Hepatic stellate cell (primary cell): ENCODE measurements at regions not wholly inside any gene's neighbourhood (a gene's known extent, or its start where the extent isn't known, plus 50 kb on each side); places are given as distances from the start of the nearest gene placed in this dataset.
"Not testable (repeated sequence)": the region's sequence is repeated elsewhere in the genome, so short reads cannot be mapped to it uniquely, and the experiment has no call there.

ENCODE experiments used
- DNase-seq: peaks from one replicate; pipeline ENCODE4 v3.0.0; 2011; ENCODE audit warnings: low spot score

DNA sequence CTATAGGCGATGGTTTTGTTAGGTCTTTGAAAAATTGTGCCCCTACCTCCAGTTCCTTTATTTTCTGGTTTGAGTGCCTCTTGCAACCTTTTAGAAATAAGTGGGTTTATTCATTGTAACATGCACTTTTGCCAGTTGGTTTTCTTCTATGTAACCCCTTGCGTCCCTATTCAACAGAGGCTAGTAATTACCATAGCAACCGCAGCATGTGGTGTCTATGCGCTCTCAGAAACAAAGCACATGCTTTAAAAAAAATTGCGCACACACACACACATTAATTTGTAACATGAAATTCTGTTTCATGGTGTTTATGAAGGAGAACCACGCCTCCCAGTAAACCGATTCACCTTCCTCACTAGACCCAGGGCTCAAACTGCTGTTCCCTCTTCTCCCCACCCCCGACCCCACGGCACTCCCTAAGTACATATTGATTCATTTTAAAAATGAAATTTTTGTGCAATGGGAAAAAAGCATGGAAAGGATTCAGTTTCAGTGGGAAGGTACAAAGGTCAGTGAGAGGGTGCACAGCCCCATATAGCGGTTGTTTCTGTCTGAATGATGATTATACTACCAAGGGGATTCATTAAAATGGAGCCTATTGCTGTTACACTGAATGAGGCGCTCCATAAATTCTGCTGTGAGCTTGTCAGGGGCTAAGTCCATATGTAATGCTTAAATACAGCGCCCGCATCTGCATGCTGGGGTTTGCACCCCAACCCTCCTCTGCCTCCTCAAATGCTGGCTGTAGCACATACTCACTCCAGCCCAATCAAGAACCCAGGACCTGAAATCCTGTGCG is 206.9 kb downstream of the ICOS start:
- no peak for DNase-seq

- no peak for DNase-seq
Observed at GRCh38 chr2:204144492-204144891, 207.9 kb downstream of the ICOS start.

DNA sequence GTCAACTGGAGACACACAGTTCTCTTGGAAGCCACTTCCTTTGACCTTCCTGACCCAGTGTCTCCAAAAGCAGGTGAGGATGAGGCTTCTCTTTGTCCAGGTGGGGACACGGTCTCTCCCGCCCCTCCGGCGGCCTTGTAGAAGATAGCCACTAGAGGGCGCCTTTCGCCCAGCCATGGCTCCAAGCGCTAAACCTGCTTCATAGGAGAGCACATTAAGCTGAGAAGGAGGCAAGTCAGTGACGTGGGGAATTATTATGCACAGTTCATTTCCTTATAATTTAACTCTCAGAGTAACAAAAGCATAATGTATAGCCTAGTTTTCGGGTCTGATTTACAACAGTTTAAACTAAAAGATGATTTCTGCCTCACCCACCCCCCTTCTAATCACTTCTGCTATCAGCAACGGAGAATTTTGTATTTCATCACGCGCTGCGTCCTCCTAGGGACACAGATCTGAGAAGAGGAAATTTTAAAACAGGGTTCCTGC is 208.7 kb downstream of the ICOS start:
- peak; percentile 42 for DNase-seq

GRCh38 chr2:204145791-204146190 is 209.2 kb downstream of the ICOS start:
- DNase-seq: no peak

DNA sequence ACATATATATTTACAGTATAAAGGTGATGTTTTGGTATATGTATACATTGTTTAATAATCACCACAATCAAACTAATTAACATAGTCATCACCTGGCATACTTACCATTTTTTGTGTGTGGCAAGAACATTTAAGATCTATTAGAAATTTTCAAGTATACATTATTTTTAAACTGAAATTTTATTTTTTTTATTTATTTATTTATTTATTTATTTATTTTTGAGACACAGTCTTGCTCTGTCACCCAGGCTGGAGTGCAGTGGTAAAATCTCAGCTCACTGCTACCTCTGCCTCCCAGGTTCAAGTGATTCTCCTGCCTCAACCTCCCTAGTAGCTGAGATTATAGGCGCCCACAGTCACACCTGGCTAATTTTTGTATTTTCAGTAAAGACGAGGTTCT is 210.5 kb downstream of the ICOS start:
- DNase-seq: not testable (repeated sequence)

- DNase-seq: no peak
Observed at GRCh38 chr2:204150721-204151120, 214.2 kb downstream of the ICOS start.

- DNase-seq: no peak
Observed at GRCh38 chr2:204152616-204153015, 216.1 kb downstream of the ICOS start.

- no peak for DNase-seq
Observed at GRCh38 chr2:204154863-204155262, 218.3 kb downstream of the ICOS start.

DNA sequence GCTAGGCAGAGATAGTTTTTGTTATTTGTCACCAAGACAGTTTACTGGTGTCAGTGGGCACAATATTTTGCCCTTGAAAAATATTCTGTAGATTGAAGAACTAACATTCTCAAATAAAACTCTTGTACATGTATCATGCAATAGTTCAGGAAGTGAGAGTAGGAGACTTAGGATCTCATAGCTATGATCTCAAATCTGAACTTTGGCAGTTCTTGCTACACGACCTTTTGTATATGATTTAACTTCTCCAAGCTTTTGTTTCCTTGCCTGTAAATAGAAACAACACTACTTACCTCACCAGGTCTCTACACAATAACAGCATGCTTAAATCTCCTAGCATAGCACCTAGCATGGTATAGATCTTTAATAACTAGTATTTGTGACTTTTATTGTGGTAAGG is 219.9 kb downstream of the ICOS start:
- no peak for DNase-seq

DNA sequence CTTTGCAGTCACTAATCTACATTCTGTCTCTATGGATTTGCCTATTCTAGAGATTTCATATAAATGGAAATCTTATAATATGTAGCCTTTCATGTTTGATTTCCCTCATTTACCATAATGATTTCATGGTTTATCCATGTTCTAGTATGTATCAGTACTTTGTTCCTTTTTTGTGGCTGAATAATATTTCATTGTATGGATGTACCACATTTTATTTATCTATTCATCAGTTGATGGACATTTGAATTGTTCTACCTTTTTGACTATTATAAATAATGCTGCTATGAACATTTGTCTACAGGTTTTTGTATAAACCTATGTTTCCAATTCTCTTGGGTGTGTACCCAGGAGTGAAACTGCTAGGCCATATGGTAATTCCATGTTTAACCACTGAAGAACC is 221.1 kb downstream of the ICOS start:
- DNase-seq: no peak

DNA sequence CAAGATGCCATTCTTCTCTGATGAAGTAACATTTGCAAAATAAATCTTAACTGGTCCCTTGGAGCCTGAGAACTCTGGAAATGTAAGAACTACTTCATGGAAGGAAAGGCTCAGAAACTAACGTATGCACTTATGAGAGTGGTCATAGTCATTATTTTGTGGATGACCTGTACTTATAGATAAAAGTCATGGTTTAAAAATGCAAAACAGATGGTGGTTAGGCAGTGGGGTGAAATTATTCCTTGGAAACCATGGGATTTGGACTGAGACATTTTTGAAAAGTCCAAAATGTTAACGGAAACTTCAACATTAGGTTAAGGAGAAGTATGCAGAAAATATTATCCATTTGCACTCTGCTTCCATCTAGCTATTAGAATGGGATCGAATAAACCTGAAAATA is 223.0 kb downstream of the ICOS start:
- DNase-seq: no peak

DNA sequence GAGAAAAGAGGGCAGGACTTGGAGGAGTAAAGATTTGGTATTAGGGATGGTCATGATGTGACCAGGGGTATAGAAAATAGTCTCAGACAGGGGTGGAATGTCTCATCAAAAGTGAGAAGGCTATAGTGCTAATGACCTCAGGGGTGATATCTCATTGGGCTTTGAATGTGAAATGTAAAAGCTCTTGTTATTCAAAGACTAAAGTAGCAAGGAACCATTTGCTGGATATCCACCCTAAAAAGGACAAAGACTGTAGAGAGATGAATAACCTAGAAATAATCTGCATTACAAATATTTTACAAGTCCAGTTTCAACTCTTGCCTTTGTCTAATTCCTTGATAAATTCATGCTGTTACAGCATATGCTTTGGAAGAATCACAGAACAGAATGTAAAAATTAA is 224.4 kb downstream of the ICOS start:
- DNase-seq: no peak

DNA sequence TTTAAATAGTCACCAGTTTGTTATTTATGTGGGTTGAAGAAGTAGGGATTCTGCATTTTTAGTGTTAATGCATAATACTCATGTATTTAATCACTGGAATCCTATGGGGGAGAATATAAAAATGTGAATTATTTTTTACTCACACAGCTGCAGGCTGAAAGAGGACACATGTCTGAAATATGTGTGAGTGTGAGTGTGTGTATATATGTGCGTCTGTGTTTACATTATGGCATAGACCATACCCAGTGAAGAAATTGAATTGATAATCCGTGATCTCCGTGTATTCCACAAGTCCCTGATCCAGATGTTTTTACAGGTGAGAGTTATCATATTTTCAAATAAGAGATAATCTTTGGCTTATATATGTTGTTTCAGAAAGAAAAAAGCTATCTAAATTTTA is 225.3 kb downstream of the ICOS start:
- no peak for DNase-seq

- DNase-seq: no peak
Observed at GRCh38 chr2:204166961-204167360, 230.4 kb downstream of the ICOS start.

- not testable (repeated sequence) for DNase-seq
Observed at GRCh38 chr2:204167670-204168069, 231.1 kb downstream of the ICOS start.

- no peak for DNase-seq
Observed at GRCh38 chr2:204170411-204170810, 233.8 kb downstream of the ICOS start.

DNA sequence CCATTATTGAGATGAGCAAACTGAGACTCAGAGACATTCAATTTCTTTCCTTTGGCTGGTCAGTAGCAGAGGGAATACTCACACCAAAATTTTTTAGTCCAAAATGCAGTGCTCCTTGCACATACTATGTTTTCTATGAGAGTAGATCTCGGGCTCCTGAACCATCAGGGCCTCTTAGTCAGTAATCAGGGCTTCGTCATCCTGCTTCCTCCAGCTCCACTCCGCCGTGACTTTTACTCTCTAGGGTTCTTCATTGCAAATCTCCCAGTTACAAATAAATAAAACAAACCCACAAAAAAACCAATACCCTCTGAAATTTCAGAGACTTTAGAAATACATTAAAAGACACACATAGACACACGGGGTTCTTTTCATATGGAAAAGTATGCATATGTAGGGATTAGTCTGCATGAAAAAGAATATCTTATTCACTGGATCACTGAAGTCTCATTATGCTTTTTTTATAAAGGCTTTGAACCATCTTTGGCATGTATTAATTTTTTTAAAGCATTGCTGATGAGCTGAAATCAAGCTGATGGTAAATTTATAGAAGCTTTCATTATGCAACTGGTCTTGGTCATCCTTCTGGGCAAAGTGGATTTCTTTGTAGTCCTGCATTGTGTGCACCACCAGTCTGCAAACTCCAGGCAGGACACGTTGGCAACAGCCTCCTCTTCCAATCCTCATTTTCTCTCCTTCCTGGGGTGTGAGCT is 235.0 kb downstream of the ICOS start:
- DNase-seq: no peak

DNA sequence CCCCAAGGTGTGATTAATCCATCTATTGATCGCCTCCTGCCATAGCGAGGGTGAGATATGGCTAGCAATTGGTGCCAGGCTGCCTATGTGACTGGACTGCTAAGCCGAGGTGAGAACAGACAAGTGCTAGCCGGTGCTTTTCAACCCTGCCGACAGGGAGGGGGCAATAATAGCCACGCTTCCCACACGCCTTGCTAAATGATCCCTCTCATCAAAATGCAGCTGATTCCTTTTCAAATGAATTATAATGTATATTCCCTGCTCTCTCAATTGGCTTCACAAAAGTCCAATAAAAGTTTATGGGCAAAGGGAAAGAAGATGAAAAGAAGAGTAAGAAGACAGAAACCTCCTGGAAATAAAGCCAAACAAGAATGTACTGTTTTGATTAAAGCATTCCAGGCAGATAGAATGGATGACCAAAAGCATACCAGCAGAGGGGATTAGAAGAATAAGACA is 235.6 kb downstream of the ICOS start:
- no peak for DNase-seq

DNA sequence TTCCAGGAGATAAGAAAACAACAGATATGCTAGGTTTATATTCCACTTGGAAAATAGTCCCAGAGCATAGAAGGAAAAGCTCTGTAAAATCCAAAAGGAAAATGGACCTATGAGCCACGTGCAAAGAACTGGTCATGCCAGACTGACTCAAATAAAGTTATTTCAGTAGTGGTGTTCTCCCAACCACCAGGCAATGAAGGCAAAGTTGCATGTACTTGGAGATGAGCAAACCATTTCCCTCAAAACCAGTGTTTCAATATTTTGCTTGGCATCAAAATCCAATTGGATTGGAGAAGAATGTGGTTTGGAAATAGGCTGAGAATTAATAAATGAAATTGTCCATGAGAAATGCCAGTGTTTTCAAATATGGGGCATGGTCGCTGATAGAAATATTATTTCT is 237.5 kb downstream of the ICOS start:
- no peak for DNase-seq

DNA sequence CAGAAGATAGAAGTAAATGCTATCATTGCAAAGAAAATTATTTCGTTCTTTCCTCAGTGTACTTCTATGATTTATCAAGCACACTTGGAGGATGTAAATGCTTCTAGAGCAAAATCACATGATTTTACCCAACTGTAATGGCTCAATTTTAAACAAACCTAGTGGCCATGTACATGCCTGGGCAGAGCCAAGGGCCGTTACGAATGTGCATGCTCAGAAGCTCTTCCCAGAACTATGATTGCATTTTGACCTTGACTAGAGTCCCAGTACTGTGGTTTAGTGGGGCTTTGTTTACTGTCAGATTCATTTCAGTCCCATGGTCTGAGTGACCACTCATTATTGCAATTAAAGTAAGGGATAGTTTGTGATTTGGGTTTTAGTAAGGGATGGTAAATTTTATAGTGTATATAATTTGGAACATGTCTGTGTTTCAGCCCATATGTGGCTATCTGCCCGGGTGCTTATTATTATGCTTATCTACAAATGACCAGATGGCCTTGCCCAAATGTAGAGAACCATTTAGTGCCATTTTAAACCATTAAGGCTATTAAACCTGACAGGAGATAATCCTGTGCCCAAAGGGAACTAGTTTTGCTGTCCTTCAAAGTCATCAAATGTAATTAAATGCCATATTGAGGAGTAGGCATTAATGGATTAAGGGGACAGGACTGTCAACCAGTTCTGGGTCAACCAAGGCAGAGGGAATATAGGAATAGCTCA is 239.1 kb downstream of the ICOS start:
- no peak for DNase-seq

DNA sequence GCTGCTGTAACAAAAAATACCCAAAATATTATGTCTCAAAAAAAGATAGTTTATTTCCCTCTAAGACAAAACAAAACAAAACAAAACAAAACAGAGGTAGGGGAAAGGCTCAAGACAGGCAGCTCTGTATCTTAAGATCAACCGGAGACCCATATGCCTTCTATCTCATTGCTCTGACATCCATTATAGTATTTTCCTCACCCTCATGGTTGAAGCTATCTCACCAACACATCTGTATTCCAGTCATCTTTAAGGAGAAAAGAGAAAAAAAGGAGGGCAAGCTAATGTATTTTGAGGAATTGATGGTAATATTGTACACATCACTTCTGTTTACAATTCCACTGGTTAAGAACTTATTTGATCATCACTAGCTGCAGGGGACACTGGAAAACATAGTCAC is 239.7 kb downstream of the ICOS start:
- no peak for DNase-seq

DNA sequence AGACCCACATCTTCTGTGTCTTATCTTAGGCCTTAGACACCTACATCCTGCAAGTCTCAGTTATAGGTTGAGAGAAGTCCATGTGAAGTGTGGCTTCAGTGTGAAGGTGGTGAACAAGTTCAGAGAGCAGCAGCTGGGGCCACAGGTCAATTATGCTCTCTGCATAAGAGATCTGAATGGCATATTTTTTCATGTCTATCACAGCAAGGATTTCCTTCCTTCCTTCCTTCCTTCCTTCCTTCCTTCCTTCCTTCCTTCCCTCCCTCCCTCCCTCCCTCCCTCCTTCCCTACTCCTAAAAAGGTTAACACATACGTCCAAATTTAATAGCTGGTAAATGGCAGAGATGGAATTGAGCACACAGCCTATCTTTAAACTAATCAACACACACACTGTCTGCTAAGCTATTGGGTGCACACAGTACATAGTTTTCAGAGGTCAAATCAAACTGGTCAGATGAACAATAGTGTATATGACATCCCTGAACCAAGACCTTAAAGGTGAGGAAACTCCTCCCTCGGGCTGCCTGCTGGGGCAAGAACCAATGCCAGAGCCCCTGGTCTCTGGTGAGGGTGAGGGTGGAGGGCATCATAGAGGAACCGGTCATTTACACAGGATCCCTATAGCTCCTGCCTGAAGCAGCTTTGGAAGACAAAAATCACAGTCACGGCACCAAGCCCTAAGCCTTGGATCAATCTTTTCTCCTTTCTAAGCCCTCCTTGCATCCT is 240.9 kb downstream of the ICOS start:
- no peak for DNase-seq
